ENCODE measurements at regions not wholly inside any gene's neighbourhood (a gene's known extent, or its start where the extent isn't known, plus 50 kb on each side); places are given as distances from the start of the nearest gene placed in this dataset.

DNA sequence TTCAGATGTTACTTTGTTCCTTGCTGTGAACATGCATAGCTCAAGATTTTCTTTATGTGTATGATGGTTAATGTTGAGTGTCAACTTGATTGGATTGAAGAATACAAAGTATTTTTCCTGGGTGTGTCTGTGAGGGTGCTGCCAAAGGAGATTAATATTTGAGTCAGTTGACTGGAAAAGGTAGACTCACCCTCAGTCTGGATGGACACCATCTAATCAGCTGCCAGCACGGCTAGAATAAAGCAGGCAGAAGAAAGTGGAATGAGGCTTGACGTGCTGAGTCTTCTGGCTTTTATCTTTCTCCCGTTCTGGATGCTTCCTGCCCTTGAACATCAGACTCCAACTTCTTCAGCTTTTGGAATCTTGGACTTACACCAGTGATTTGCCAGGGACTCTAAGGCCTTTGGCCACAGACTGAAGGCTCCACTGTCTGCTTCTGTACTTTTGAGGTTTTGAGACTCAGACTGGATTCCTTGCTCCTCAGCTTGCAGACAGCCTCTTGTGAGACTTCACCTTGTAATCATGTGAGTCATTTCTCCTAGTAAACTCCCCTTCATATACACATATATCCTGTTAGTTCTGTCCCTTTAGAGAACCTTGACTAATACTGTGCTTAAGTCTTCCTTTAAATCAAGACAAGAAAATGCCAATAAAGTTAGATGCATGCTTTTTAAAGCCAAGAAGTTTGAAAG is 626.6 kb downstream of the KCNT2 start:
- H3K4me3 Mint-ChIP-seq, result no peak overlapping the region
- H3K9me3 Mint-ChIP-seq, result peaks cover 0 to 6% of the 10 kb centered on the region in 2 donors
- no peaks in the 10 kb centered on the region for H3K27me3 Mint-ChIP-seq
- no peak for ATAC-seq
- no peaks in the 10 kb centered on the region for H3K4me1 Mint-ChIP-seq
- DNase-seq, result no peak
- no peak overlapping the region for H3K27ac Mint-ChIP-seq

DNA sequence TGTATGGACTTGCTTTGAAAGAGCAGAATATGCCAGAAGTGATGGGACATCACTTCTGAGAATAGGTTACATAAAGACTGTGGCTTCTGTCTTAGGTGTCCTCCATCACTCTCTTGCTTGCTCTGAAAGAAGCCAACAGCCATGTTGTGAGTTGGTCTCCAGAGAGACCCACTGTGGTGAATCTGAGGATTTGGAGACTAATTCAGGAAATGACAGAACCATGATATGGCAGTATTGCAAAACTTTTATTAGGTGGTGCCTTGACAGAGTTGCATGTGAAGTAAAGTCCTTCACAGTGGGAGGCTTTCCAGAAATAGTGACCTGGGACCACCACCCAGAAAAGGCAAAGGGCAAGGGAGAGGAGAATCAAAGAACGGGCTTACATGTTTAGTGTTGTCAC is 628.6 kb downstream of the KCNT2 start:
- Mint-ChIP-seq H3K9me3 (peaks cover 0 to 6% of the 10 kb centered on the region in 2 donors), H3K27me3 (no peaks in the 10 kb centered on the region), H3K27ac (no peak overlapping the region), H3K4me3 (no peak overlapping the region), H3K4me1 (no peaks in the 10 kb centered on the region)
- DNase-seq, result no peak
- ATAC-seq, result no peak

DNA sequence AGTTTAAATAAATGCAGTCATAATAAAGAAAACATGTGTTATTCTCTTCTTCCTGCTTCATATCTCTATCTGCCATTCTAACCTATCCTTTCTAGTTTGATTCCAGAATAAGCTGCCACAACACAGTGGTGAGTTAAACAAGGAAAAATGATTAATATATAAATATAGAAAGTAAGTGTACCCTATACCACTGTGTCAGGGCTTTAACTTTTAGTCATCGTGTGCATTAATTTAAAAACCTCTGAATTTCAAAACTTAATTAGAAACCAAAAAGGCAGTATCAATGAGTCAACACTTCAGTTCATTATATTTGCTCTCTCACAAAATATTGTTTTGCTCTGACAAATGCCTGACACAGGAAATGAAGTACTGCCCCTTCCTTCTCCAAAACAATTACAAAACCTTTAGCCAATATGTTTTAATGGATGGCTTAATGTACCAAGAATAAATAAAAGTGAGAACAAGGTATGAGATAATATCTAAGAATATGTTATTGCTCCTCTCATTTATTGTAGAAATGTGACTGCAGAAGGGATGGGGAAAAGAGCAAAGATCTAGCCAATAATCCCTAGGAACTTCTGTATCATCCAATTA is 634.8 kb downstream of the KCNT2 start:
- H3K4me3 Mint-ChIP-seq, result no peak overlapping the region
- H3K4me1 Mint-ChIP-seq, result no peaks in the 10 kb centered on the region
- H3K27ac Mint-ChIP-seq, result no peak overlapping the region
- ATAC-seq (no peak), DNase-seq (no peak)
- H3K9me3 Mint-ChIP-seq, result peaks cover 0 to 11% of the 10 kb centered on the region in 2 donors
- H3K27me3 Mint-ChIP-seq, result no peaks in the 10 kb centered on the region

DNA sequence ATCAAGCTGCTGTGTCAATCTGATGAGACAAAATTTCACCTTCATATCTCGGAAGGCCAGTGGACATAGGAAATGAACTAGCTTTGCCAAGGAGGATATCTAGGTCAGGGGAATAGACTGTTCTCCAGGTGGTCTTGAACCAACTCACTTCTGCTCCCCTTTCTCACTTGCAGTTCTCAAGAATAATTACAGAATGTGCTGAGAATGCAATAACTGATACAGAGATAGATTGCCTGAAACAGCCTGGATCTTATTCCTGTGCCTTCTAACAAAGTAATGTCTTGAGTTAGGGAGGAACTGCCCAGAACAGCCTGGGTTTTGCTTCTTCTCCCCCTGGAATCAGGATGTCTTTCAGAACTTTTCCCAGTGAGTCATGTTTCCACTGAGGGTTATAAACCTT is 636.7 kb downstream of the KCNT2 start:
- no peaks in the 10 kb centered on the region for H3K27me3 Mint-ChIP-seq
- no peak overlapping the region for H3K4me3 Mint-ChIP-seq
- H3K9me3 Mint-ChIP-seq, result peaks cover 0 to 11% of the 10 kb centered on the region in 2 donors
- H3K4me1 Mint-ChIP-seq, result no peaks in the 10 kb centered on the region
- ATAC-seq (no peak), DNase-seq (no peak)
- no peak overlapping the region for H3K27ac Mint-ChIP-seq

DNA sequence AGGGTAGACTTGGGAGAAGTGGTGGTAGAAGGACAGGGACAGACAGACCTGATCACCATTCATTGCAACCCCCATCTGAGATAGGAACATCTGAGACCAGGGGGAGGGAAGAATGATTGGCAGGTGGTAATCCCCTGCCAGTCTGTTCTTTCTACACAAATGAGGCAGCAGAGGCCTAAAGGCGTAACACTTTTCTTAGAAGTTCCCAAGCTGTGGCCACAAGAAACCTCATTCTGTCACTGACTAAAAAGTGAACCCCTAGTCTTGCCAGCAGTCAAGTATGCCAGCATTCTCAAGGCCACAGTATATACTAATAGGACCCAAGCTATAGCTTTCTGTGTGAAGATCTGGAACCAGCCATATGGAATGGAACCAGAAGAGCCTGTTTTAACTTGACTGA is 638.0 kb downstream of the KCNT2 start:
- H3K27me3 Mint-ChIP-seq, result no peaks in the 10 kb centered on the region
- H3K9me3 Mint-ChIP-seq, result peaks cover 0 to 11% of the 10 kb centered on the region in 2 donors
- H3K4me1 Mint-ChIP-seq, result no peaks in the 10 kb centered on the region
- ATAC-seq, result peak; percentile 23
- H3K27ac Mint-ChIP-seq, result no peak overlapping the region
- DNase-seq, result no peak
- H3K4me3 Mint-ChIP-seq, result no peak overlapping the region

DNA sequence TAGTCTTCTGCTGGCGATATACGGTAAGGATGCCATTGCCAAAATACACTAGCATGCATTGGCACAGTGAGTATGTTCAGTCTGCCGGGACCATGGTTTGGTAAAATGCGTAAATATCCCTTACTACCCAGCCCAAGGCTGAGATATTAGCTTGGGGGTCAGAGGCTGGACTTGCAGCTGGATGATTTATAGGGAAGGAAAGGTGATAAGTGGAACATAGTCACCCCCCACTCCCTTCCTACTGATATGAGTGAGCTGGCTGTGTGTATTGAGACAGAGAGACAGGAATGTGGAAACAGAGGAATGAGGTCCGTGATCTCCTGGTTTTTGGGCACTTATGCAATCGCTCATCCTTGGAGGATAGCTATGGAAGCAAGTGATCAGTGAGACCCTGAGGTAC is 642.8 kb downstream of the KCNT2 start:
- Mint-ChIP-seq H3K9me3 (peaks cover 0 to 11% of the 10 kb centered on the region in 2 donors), H3K27ac (no peak overlapping the region), H3K4me1 (no peaks in the 10 kb centered on the region), H3K4me3 (no peak overlapping the region), H3K27me3 (no peaks in the 10 kb centered on the region)
- DNase-seq, result no peak
- ATAC-seq, result no peak

DNA sequence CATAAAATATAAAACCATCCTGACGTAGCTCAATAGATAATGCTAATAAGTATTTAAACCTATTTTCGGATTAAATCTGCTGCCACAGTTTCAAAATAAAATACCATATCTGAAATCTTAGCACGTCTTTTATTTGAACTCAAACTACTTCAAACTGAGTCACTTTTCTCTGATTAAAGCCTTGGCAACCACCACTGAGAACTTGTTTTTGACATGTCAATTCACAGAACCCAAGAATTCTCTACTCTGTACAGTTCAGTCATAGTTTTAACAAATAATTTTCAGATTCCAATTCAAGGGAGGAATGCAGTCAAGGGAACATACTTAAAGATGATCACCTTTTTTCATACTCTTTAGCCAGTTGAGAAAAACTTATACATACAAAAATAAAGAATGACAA is 643.2 kb downstream of the KCNT2 start:
- Mint-ChIP-seq H3K27me3 (no peaks in the 10 kb centered on the region), H3K27ac (no peak overlapping the region), H3K4me1 (no peaks in the 10 kb centered on the region), H3K4me3 (no peak overlapping the region), H3K9me3 (peaks cover 0 to 8% of the 10 kb centered on the region in 2 donors)
- DNase-seq (no peak), ATAC-seq (no peak)

DNA sequence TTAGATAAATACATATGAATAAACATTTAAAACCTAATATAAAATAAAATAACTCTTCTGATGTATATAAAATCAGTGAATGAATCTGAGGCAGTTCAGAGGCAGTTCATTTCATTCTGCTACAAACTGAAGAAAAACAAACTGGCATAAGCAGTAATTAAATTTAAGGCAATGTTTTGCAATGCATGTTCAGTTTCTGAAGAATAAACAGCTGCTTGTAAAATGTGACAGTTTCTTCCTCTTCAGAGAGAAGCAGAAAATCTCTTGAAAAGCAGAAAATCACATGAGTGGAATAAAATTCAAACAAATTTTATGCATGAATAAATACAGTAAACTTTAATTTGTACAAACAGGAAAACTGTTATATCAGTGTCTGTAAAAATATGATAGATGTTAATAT is 643.7 kb downstream of the KCNT2 start:
- peaks cover 0 to 3% of the 10 kb centered on the region in 2 donors for H3K9me3 Mint-ChIP-seq
- no peak for ATAC-seq
- no peak overlapping the region for H3K27ac Mint-ChIP-seq
- no peaks in the 10 kb centered on the region for H3K27me3 Mint-ChIP-seq
- no peaks in the 10 kb centered on the region for H3K4me1 Mint-ChIP-seq
- no peak for DNase-seq
- no peak overlapping the region for H3K4me3 Mint-ChIP-seq

DNA sequence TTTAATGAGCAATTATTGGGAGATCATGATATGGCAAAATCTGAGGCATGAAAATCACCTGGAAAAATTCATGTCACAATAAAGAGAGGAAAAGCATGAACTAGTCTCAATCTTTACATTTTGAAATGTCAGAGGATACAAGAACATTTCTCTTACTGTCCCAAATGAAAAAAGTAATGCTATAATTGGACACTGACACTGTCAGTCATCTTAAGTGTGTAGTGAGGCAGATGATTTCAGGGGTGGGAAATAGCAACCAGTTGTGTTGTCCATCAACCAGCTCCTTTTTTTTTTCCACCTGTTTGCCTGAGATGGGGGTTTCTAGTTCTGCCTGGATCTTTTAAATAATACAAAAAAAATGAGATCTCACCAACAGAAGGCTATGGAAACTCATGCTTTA is 646.2 kb downstream of the KCNT2 start:
- no peak overlapping the region for H3K27ac Mint-ChIP-seq
- H3K4me3 Mint-ChIP-seq, result no peak overlapping the region
- DNase-seq, result no peak
- H3K9me3 Mint-ChIP-seq, result no peaks in the 10 kb centered on the region
- no peak for ATAC-seq
- H3K4me1 Mint-ChIP-seq, result no peaks in the 10 kb centered on the region
- no peaks in the 10 kb centered on the region for H3K27me3 Mint-ChIP-seq

DNA sequence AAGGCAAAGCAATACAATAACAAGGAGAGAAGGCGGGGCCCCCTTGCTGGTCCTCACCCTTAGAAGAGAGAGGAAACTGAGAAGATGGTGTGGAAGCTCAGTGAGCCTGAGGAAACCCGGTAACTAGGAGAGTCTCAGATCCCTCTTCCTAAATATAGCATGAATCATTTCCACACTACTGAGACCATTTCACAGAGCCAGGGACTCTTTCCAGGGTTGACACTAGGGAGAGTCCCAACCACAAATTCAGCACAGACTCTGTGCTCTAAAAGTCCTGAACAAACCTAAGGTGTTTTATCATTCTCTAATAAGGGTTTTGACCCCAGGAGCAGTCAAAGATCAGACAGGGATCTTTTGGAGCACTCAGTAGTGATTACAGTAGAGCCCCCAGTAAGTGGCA is 647.7 kb downstream of the KCNT2 start:
- Mint-ChIP-seq H3K27ac (no peak overlapping the region), H3K4me1 (no peaks in the 10 kb centered on the region), H3K4me3 (no peak overlapping the region), H3K9me3 (no peaks in the 10 kb centered on the region), H3K27me3 (no peaks in the 10 kb centered on the region)
- ATAC-seq (no peak), DNase-seq (no peak)

DNA sequence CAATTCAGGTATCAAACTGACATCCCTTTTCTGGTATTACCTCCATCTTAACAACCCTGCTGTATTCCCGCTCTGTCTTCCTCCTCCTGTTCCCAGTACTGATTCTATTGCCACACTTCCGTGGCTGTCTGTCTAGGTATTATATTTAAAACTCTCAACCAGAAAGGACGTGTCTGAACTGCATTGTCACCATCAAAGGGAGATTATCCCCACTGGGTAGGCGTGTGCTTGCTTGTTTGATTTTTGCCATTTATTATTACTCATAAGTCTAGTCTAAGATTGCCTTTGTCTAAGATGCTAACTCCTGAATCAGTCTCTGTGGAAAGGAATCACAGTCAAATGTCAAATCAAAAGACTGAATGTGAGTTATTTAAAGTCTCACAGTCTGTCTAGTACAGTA is 650.1 kb downstream of the KCNT2 start:
- Mint-ChIP-seq H3K27ac (no peak overlapping the region), H3K4me3 (no peak overlapping the region), H3K27me3 (no peaks in the 10 kb centered on the region), H3K9me3 (no peaks in the 10 kb centered on the region), H3K4me1 (no peaks in the 10 kb centered on the region)
- no peak for DNase-seq
- no peak for ATAC-seq

DNA sequence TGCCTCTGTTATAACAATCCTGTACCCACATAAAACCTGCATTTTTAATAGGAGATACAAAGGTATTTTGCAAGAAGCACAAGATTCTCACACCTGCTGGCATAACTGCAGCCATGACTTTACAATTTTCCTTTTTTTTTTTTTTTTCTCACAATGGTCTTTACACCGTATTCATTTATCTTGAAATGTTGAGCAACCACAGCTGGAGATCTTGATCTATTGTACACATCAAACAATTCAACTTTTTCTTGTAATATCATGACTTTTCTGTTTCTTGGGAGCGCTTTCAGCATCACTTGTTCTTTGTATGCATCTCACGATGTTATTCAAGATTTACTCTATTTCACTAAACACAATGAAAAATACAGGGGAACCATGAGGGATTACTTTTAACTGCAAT is 651.4 kb downstream of the KCNT2 start:
- H3K9me3 Mint-ChIP-seq, result no peaks in the 10 kb centered on the region
- peak overlapping the region in 1 of 2 donors; percentile 11 for H3K27ac Mint-ChIP-seq
- DNase-seq (no peak), ATAC-seq (no peak)
- no peaks in the 10 kb centered on the region for H3K27me3 Mint-ChIP-seq
- no peaks in the 10 kb centered on the region for H3K4me1 Mint-ChIP-seq
- no peak overlapping the region for H3K4me3 Mint-ChIP-seq

DNA sequence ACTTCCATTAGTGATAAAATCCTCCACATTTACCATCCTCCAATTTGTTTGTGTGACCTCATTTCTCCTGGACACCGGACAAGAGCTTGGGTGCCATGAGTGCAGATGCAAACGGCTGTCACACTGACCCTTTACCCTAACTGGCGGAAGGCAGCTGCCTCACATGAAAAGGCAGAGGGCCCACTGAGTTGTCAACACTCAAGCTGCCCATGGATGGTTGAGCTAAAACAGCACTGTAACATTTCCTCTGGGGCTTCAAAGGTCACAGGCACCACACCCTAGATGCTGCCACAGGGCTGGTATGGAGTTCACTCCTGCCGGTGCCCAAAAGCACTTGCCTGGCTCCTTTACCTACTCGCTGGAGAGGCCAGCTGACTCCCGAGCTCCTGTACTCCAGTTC is 653.4 kb downstream of the KCNT2 start:
- no peak overlapping the region for H3K4me3 Mint-ChIP-seq
- DNase-seq (no peak), ATAC-seq (no peak)
- H3K27ac Mint-ChIP-seq, result no peak overlapping the region
- no peaks in the 10 kb centered on the region for H3K9me3 Mint-ChIP-seq
- no peaks in the 10 kb centered on the region for H3K4me1 Mint-ChIP-seq
- H3K27me3 Mint-ChIP-seq, result no peaks in the 10 kb centered on the region

DNA sequence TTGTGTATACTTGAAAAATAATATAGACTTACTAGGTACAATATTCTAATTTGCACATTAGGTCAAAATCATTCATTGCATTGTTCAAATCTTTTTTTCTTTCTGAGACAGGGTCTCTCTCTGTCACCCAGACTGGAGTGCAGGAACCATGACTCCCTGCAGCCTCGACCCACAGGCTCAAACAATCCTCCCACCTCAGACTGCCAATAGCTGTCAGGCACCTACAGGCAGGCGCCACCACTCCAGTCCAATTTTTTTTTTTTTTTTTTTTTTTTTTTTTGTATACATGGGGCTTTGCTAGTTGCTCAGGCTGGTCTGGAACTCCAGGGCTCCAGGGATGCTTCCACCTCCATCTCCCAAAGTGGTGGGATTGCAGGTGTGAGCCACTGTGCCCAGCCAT is 656.9 kb downstream of the KCNT2 start:
- no peak for ATAC-seq
- DNase-seq, result no peak
- H3K27ac Mint-ChIP-seq, result no peak overlapping the region
- H3K27me3 Mint-ChIP-seq, result no peaks in the 10 kb centered on the region
- H3K9me3 Mint-ChIP-seq, result peaks cover 0 to 1% of the 10 kb centered on the region in 2 donors
- no peak overlapping the region for H3K4me3 Mint-ChIP-seq
- no peaks in the 10 kb centered on the region for H3K4me1 Mint-ChIP-seq

DNA sequence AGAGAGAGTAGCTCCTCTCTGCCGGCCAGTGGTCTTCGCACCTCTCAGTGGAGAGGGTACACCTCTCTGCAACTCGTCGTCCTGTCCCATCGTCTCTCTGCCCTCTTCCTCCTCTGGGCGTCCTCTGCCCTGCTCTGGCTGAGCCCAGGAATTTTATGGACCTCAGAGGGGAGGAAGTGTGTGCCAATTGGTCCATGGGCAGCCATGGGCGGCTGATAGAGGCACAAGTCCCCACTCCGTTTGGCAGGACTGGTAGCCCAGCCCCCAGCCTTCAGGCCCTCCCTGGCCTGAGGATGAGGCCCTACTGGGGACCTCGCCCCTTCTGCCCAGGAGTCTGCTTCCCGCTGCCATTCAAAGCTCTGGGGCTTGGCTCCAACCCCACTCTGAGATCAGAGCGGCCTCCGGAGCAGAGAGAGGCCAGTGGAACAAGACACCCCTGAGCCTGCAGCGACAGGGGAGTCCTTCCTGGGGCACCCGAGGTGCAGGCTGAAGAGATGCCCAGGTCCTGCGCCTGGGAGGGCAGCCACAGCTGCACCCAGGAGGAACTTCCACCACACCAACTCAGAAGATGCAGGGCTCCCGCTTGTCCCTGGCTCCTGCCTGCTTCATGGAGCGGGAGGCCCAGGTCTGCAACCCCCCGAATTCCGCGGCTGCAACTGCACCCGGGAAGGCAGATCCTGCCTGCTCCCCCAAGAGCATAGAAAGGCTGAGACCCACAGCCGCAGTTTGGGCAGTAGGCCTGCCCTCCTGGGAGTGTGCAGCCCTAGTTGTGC is 659.9 kb downstream of the KCNT2 start:
- no peak for DNase-seq
- ATAC-seq, result peak; percentile 42
- H3K4me3 Mint-ChIP-seq, result no peak overlapping the region
- H3K27ac Mint-ChIP-seq, result no peak overlapping the region
- H3K27me3 Mint-ChIP-seq, result no peaks in the 10 kb centered on the region
- H3K9me3 Mint-ChIP-seq, result peaks cover 0 to 4% of the 10 kb centered on the region in 2 donors
- H3K4me1 Mint-ChIP-seq, result no peaks in the 10 kb centered on the region

DNA sequence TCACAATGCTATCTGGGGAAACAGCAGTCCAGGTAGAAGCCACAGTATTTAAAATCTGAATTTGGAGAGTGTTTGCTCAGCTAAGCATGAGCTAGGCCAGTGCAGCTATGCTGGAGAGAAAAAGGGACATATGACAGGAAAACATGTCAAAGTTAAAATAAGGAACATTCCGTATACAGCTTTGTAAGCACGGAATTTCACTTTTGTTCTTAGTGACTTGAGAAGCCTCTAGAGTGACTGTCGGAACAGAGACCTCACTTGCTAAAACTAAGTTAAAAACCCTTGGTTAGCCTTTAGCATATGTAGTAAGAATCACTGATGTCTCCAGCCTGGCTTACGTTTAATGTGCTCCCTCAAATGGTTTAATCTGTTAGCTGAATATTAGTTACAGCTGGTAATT is 661.7 kb downstream of the KCNT2 start:
- no peaks in the 10 kb centered on the region for H3K27me3 Mint-ChIP-seq
- no peak for ATAC-seq
- DNase-seq, result no peak
- no peaks in the 10 kb centered on the region for H3K4me1 Mint-ChIP-seq
- no peak overlapping the region for H3K4me3 Mint-ChIP-seq
- H3K9me3 Mint-ChIP-seq, result peaks cover 0 to 4% of the 10 kb centered on the region in 2 donors
- no peak overlapping the region for H3K27ac Mint-ChIP-seq
